Neural cell (in vitro differentiated cells): ENCODE measurements at regions not wholly inside any gene's neighbourhood (a gene's known extent, or its start where the extent isn't known, plus 50 kb on each side); places are given as distances from the start of the nearest gene placed in this dataset.

ENCODE experiments used
- H2AFZ ChIP-seq: fragments of 200-600, 300-800 bp; sonication (generic), shearing (Covaris generic); 2 replicates; pipeline ENCODE4 v1.6.0; 2014; ENCODE audit warnings: low read depth, mild to moderate bottlenecking, antibody characterized with exemption, low read length, moderate library complexity
- H3F3A ChIP-seq: fragments of 200-600 bp; shearing (Covaris generic); 2 replicates; pipeline ENCODE4 v1.6.1; 2016; ENCODE audit warnings: mild to moderate bottlenecking, moderate library complexity, mixed read lengths, antibody characterized with exemption, low read length; ENCODE audit not compliant: insufficient read depth, poor library complexity, severe bottlenecking
- H3K27ac ChIP-seq: fragments of 200-600, 300-800 bp; sonication (generic), shearing (Covaris generic); 2 replicates; pipeline ENCODE4 v1.5.1; 2014; ENCODE audit warnings: mild to moderate bottlenecking, low read length, moderate library complexity
- H3K27me3 ChIP-seq: fragments of 300-800, 200-600 bp; sonication (generic), shearing (Covaris generic); 2 replicates; pipeline ENCODE4 v1.6.0; 2014; ENCODE audit warnings: mild to moderate bottlenecking, low read depth, low read length, moderate library complexity; ENCODE audit not compliant: insufficient read depth
- H3K36me3 ChIP-seq: fragments of 300-800, 200-600 bp; sonication (generic), shearing (Covaris generic); 2 replicates; pipeline ENCODE4 v1.5.1; 2014; ENCODE audit warnings: mild to moderate bottlenecking, antibody characterized with exemption, low read length, moderate library complexity; ENCODE audit not compliant: insufficient read depth
- H3K4me2 ChIP-seq: fragments of 300-800, 200-600 bp; sonication (generic), shearing (Covaris generic); 2 replicates; pipeline ENCODE4 v1.6.0; 2014; ENCODE audit warnings: mild to moderate bottlenecking, low read length
- H3K4me3 ChIP-seq: fragments of 300-800, 200-600 bp; sonication (generic), shearing (Covaris generic); 2 replicates; pipeline ENCODE4 v1.5.1; 2014; ENCODE audit warnings: mild to moderate bottlenecking, low read length, moderate library complexity
- H3K79me2 ChIP-seq: fragments of 200-600 bp; shearing (Covaris generic); replicated peaks from 2 replicates; pipeline ENCODE4 v1.6.0; 2014; ENCODE audit warnings: mild to moderate bottlenecking, low read length, moderate library complexity; ENCODE audit not compliant: insufficient read depth
- H3K9ac ChIP-seq: fragments of 300-800, 200-600 bp; sonication (generic), shearing (Covaris generic); 2 replicates; pipeline ENCODE4 v1.6.1; 2016; ENCODE audit warnings: mild to moderate bottlenecking, low read length, mixed read lengths
- H3K9me2 ChIP-seq: fragments of 200-600 bp; shearing (Covaris generic); 2 replicates; pipeline ENCODE4 v1.6.1; 2016; ENCODE audit warnings: mild to moderate bottlenecking, low read length, mixed read lengths; ENCODE audit not compliant: insufficient read depth
- H3K9me3 ChIP-seq: fragments of 200-600, 300-800 bp; sonication (generic), shearing (Covaris generic); 2 replicates; pipeline ENCODE4 v1.6.1; 2016; ENCODE audit warnings: mild to moderate bottlenecking, mixed run types, low read length, moderate library complexity, mixed read lengths
- H4K20me1 ChIP-seq: fragments of 200-600 bp; shearing (Covaris generic); 2 replicates; pipeline ENCODE4 v1.6.1; 2016; ENCODE audit warnings: mild to moderate bottlenecking, mixed run types; ENCODE audit not compliant: insufficient read depth
- EP300 ChIP-seq: fragments of 450-650 bp; conservative IDR thresholded peaks from 2 replicates; pipeline ENCODE4 v1.6.1; 2014; ENCODE audit warnings: antibody characterized with exemption, mild to moderate bottlenecking, moderate library complexity; ENCODE audit not compliant: poor library complexity, severe bottlenecking
- EZH2 ChIP-seq: fragments of 200-600, 300-800 bp; shearing (Covaris generic), sonication (generic); IDR thresholded peaks from 2 replicates; pipeline ENCODE4 v1.6.1; 2014; ENCODE audit warnings: antibody characterized with exemption, low read length, borderline replicate concordance, mild to moderate bottlenecking; ENCODE audit not compliant: insufficient read depth, poor library complexity, severe bottlenecking
- MXI1 ChIP-seq: fragments of 450-650 bp; conservative IDR thresholded peaks from 2 replicates; pipeline ENCODE4 v1.6.1; 2014; ENCODE audit warnings: antibody characterized with exemption, mild to moderate bottlenecking; ENCODE audit not compliant: poor library complexity, severe bottlenecking
- POLR2AphosphoS5 ChIP-seq: IDR thresholded peaks from 2 replicates; pipeline ENCODE4 v1.6.1; 2012
- RAD21 ChIP-seq: fragments of 450-650 bp; conservative IDR thresholded peaks from 2 replicates; pipeline ENCODE4 v1.6.1; 2014; ENCODE audit warnings: antibody characterized with exemption, mild to moderate bottlenecking, moderate library complexity
- SMC3 ChIP-seq: fragments of 450-650 bp; conservative IDR thresholded peaks from 2 replicates; pipeline ENCODE4 v1.6.1; 2014; ENCODE audit warnings: antibody characterized with exemption, mild to moderate bottlenecking, moderate library complexity; ENCODE audit not compliant: poor library complexity
- TAF1 ChIP-seq: IDR thresholded peaks from 2 replicates; pipeline ENCODE4 v1.6.1; 2012; ENCODE audit warnings: low read depth
- TF ChIP-seq, protein P1 (sequence below): IDR thresholded peaks from 2 replicates; pipeline ENCODE4 v1.6.1; 2012; ENCODE audit warnings: borderline replicate concordance
- TF ChIP-seq, protein P2 (sequence below): fragments of 450-650 bp; IDR thresholded peaks from 2 replicates; pipeline ENCODE4 v1.5.1; 2014; ENCODE audit warnings: antibody characterized with exemption, mild to moderate bottlenecking, moderate library complexity; ENCODE audit not compliant: poor library complexity, severe bottlenecking

DNA sequence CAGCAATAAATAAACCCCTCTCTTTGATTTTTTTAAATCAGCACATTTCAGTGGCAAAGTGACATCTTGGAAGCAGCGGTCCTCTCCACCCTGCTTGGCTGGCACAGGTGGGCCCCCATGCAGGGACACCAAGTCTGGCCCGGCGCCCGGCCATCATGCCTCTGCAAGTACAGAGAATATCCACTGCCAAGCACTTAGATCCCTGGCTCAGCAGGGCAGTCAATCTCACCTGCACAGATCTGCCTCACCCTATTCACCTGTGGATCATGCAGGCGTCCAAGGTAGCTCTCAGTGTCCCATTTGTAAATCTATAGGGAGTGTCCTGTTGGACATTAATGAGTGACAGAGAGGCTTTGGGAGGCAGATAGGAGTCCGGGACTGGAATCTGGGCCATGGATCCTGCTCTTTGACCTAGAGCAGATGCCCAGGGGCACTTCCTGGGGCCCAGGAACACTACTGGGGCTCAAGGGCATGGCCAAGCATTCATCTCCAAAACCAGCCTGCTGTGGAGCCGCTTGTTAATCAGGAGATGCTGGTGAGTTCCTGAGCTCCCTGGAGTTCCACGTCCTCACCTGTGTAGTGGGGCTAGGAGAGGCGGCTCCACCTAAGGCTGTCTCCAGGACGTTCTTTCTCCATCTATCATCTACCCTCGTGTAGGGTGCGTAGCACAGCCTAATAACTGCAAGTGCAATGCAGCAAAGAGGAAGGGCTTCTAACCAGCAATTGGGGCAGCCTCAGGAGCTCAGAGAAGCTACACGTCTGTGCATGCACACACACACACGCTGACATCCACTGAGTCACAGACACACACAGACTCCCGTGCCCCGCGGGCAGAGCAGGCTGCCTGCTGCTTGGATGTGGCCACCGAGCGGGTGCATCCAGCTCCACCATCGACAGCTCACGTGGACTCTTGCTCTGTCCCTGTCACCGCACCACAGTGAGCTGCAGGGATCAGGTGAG, 123.6 kb downstream of the OAT start:
- Histone ChIP-seq H3K79me2 (no peaks in the 10 kb centered on the region), H3K4me2 (no peak overlapping the region)

DNA sequence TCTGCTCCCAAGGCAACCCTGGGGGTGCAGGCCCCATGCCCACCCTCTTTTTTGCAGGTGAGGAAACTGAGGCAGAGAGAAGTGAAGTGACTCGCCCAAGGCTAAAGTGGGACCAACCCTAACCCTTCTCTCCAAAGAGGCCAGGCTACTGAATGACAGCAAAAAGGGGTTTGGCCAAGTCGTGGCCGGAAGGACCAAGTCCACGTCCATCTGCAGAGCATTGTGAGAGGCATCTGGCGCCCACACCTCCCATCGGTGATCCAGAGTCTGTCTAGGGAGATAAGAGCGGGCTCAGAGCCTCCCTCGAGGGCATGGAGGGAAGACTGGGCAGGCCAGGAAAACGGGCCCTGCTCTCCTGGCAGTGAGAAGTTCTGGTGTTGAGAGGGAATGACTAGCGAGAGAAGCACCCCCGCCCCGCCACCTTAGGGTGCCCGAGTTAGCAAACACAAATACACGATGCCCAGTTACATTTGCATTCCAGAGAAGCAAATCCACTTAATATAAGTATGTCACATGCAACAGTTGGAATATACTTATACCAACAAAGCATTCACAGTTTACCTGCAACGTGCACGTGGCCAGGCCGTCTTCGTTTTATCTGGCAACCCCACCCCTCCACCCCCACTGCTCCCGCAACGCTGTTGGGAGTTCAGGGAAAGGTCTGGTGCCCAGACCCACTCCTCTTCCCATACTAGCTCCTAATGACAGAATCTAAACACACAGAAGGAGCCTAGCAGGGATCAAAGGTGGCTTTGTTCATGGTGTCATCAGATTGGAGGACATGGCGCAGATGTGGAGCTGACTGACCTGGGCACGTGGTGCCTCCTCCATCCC, 124.9 kb downstream of the OAT start:
- Histone ChIP-seq H3K27ac (no peak overlapping the region), H3K4me3 (no peak overlapping the region), H3K36me3 (no peaks in the 10 kb centered on the region), H3K9me3 (no peaks in the 10 kb centered on the region), H3F3A (no peaks in the 10 kb centered on the region), H3K27me3 (no peaks in the 10 kb centered on the region), H4K20me1 (no peaks in the 10 kb centered on the region), H3K9ac (no peak overlapping the region), H2AFZ (no peak overlapping the region), H3K4me2 (no peak overlapping the region), H3K9me2 (no peaks in the 10 kb centered on the region), H3K79me2 (no peaks in the 10 kb centered on the region)
- TF ChIP-seq EZH2 (no peak), EP300 (no peak), POLR2AphosphoS5 (no peak), TAF1 (no peak), MXI1 (no peak), RAD21 (no peak)
- TF ChIP-seq, protein P1, sequence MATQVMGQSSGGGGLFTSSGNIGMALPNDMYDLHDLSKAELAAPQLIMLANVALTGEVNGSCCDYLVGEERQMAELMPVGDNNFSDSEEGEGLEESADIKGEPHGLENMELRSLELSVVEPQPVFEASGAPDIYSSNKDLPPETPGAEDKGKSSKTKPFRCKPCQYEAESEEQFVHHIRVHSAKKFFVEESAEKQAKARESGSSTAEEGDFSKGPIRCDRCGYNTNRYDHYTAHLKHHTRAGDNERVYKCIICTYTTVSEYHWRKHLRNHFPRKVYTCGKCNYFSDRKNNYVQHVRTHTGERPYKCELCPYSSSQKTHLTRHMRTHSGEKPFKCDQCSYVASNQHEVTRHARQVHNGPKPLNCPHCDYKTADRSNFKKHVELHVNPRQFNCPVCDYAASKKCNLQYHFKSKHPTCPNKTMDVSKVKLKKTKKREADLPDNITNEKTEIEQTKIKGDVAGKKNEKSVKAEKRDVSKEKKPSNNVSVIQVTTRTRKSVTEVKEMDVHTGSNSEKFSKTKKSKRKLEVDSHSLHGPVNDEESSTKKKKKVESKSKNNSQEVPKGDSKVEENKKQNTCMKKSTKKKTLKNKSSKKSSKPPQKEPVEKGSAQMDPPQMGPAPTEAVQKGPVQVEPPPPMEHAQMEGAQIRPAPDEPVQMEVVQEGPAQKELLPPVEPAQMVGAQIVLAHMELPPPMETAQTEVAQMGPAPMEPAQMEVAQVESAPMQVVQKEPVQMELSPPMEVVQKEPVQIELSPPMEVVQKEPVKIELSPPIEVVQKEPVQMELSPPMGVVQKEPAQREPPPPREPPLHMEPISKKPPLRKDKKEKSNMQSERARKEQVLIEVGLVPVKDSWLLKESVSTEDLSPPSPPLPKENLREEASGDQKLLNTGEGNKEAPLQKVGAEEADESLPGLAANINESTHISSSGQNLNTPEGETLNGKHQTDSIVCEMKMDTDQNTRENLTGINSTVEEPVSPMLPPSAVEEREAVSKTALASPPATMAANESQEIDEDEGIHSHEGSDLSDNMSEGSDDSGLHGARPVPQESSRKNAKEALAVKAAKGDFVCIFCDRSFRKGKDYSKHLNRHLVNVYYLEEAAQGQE, result no peak

More for the DNA sequence above, 123.6 kb downstream of the OAT start:
- no peak for TF ChIP-seq TAF1
- TF ChIP-seq POLR2AphosphoS5, result no peak
- TF ChIP-seq, protein P2, sequence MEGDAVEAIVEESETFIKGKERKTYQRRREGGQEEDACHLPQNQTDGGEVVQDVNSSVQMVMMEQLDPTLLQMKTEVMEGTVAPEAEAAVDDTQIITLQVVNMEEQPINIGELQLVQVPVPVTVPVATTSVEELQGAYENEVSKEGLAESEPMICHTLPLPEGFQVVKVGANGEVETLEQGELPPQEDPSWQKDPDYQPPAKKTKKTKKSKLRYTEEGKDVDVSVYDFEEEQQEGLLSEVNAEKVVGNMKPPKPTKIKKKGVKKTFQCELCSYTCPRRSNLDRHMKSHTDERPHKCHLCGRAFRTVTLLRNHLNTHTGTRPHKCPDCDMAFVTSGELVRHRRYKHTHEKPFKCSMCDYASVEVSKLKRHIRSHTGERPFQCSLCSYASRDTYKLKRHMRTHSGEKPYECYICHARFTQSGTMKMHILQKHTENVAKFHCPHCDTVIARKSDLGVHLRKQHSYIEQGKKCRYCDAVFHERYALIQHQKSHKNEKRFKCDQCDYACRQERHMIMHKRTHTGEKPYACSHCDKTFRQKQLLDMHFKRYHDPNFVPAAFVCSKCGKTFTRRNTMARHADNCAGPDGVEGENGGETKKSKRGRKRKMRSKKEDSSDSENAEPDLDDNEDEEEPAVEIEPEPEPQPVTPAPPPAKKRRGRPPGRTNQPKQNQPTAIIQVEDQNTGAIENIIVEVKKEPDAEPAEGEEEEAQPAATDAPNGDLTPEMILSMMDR, result no peak
- TF ChIP-seq EZH2, result no peak
- TF ChIP-seq, protein P1, result no peak
- no peak for TF ChIP-seq RAD21
- TF ChIP-seq SMC3, result no peak
- TF ChIP-seq MXI1, result no peak
- no peak for TF ChIP-seq EP300
- H3K27me3 ChIP-seq, result no peaks in the 10 kb centered on the region
- no peaks in the 10 kb centered on the region for H3F3A ChIP-seq
- no peak overlapping the region for H3K9ac ChIP-seq
- H2AFZ ChIP-seq, result no peak overlapping the region
- H3K4me3 ChIP-seq, result no peak overlapping the region
- H3K9me2 ChIP-seq, result no peaks in the 10 kb centered on the region
- H3K27ac ChIP-seq, result no peak overlapping the region
- H3K9me3 ChIP-seq, result no peaks in the 10 kb centered on the region
- no peaks in the 10 kb centered on the region for H4K20me1 ChIP-seq
- no peaks in the 10 kb centered on the region for H3K36me3 ChIP-seq
